ENCODE measurements at regions not wholly inside any gene's neighbourhood (a gene's known extent, or its start where the extent isn't known, plus 50 kb on each side); places are given as distances from the start of the nearest gene placed in this dataset.

GRCh38 chr5:104237586-104237985 is 675.0 kb upstream of the NUDT12 start:
- Histone ChIP-seq H2AK5ac (ENCODE audit: insufficient read length, low read length) (no peak overlapping the region), H3K23ac (ENCODE audit: insufficient read length, low read depth, low read length) (no peak overlapping the region), H4K20me1 (ENCODE audit: control insufficient read depth, insufficient read depth, insufficient read length) (no peaks in the 10 kb centered on the region), H3K23me2 (ENCODE audit: insufficient read length, low read depth, low read length, poor library complexity, severe bottlenecking) (no peaks in the 10 kb centered on the region), H2BK120ac (ENCODE audit: low read depth, low read length, poor library complexity, severe bottlenecking) (no peak overlapping the region), H3K4me1 (ENCODE audit: insufficient read depth, low read length) (no peaks in the 10 kb centered on the region), H3K14ac (ENCODE audit: insufficient read depth, low read length) (no peak overlapping the region), H4K8ac (replicated peaks; ENCODE audit: insufficient read length, low read depth, low read length) (no peak overlapping the region), H3T11ph (ENCODE audit: low read length) (no peak overlapping the region), H2BK5ac (ENCODE audit: insufficient read length, low read length) (no peak overlapping the region), H3K4me2 (ENCODE audit: insufficient read depth, insufficient read length, low read length) (no peak overlapping the region), H3K4ac (ENCODE audit: low read depth, low read length) (no peak overlapping the region), H3K56ac (ENCODE audit: insufficient read length, low read depth, low read length) (no peak overlapping the region), H3K79me1 (ENCODE audit: insufficient read depth, low read depth, low read length, poor library complexity, severe bottlenecking) (no peaks in the 10 kb centered on the region), H3K18ac (ENCODE audit: insufficient read length, low read depth, low read length) (no peak overlapping the region), H2AFZ (ENCODE audit: low read length) (no peak overlapping the region), H4K91ac (ENCODE audit: insufficient read length, low read depth, low read length) (no peak overlapping the region), H2BK15ac (ENCODE audit: low read depth, low read length) (no peak overlapping the region), H3K9ac (ENCODE audit: extremely low read depth, insufficient read length, low read length) (no peak overlapping the region), H2BK12ac (ENCODE audit: insufficient read length, low read depth, low read length) (no peak overlapping the region), H3K27me3 (ENCODE audit: insufficient read depth, low read length) (no peaks in the 10 kb centered on the region), H2BK20ac (ENCODE audit: low read depth, low read length, poor library complexity, severe bottlenecking) (no peak overlapping the region), H4K5ac (ENCODE audit: insufficient read length, low read depth, low read length) (no peak overlapping the region), H3K9me3 (ENCODE audit: control insufficient read depth, low read depth, low read length) (no peaks in the 10 kb centered on the region), H3K27ac (ENCODE audit: insufficient read length, low read depth, low read length) (no peak overlapping the region), H3K79me2 (ENCODE audit: insufficient read depth, low read length) (no peaks in the 10 kb centered on the region)
- H3K4me1 Mint-ChIP-seq, result 0 out of 4 replicates have a peak, but pooled peaks cover 0 to 3% of the 10 kb centered on the region in 2 experiments
- no CpG with 5 or more reads among the region's 5 CpGs for WGBS (ENCODE audit: extremely low coverage, insufficient read length, low lambda C conversion rate)
- H3K9me3 Mint-ChIP-seq, result no peaks in the 10 kb centered on the region
- H3K27ac Mint-ChIP-seq, result no peak overlapping the region
- H3K27me3 Mint-ChIP-seq (ENCODE audit: low read depth), result no peaks in the 10 kb centered on the region
- TF ChIP-seq, protein P1, sequence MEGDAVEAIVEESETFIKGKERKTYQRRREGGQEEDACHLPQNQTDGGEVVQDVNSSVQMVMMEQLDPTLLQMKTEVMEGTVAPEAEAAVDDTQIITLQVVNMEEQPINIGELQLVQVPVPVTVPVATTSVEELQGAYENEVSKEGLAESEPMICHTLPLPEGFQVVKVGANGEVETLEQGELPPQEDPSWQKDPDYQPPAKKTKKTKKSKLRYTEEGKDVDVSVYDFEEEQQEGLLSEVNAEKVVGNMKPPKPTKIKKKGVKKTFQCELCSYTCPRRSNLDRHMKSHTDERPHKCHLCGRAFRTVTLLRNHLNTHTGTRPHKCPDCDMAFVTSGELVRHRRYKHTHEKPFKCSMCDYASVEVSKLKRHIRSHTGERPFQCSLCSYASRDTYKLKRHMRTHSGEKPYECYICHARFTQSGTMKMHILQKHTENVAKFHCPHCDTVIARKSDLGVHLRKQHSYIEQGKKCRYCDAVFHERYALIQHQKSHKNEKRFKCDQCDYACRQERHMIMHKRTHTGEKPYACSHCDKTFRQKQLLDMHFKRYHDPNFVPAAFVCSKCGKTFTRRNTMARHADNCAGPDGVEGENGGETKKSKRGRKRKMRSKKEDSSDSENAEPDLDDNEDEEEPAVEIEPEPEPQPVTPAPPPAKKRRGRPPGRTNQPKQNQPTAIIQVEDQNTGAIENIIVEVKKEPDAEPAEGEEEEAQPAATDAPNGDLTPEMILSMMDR (conservative IDR thresholded peaks at IDR 0.05), result no peak
- no peaks in the 10 kb centered on the region for H3K36me3 Mint-ChIP-seq (ENCODE audit: insufficient read depth in 1 of 3, low read depth in 3 of 3)
- DNase-seq, result no peak
- no peak overlapping the region for H3K4me3 Mint-ChIP-seq
